Glomerular visceral epithelial cell (primary cell): ENCODE measurements at regions not wholly inside any gene's neighbourhood (a gene's known extent, or its start where the extent isn't known, plus 50 kb on each side); places are given as distances from the start of the nearest gene placed in this dataset.
A peak's percentile ranks its signal among the peaks of the same experiment; 100 is the strongest.

Source experiments
- DNase-seq: peaks from one replicate; pipeline ENCODE4 v3.0.0-alpha.2; 2016; ENCODE audit errors: extremely low spot score

- DNase-seq = no peak
These were observed 469.7 kb downstream of the PRELID2 start for GRCh38 chr5:145365464-145365863.

DNA sequence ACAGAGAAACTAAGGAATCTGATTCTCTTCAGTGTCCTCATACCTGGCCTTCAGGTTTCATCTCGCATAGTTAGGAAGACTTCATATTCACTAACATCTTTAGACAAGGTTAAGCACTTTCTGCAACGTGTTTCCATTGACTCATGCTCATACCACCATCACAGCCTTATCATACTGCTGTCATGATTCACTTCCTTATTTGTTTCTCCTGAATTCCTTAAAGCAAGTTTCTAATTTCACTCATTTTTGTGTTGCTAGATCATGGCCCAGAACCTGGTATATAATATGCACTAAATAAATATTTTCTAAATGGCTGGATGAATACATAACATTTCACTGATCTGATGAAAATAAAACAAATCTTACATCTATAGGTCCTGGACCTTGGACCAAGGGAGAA lies 472.9 kb downstream of the PRELID2 start:
- DNase-seq = peak; percentile 41

DNA sequence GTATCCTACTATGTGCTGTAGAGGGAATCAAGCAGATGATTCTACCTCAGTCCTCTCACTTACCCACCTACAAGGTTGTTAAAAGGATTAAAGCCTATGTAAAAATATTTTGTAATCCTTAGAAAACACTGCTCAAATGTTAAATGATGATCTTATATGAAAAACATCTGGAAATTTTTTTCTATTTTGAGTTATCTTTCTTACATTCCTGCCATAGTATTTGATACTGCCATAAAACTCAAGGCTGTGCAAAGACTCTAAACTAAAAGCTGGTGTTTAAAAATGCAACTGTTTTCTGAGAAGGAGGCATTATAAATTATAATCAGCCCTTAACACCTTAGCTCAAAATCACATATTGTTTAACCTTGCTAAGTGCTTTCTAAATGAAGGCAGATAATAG lies 474.2 kb downstream of the PRELID2 start:
- no peak for DNase-seq

- peak; percentile 88 for DNase-seq
These were observed 484.6 kb downstream of the PRELID2 start for GRCh38 chr5:145350513-145350912.

DNA sequence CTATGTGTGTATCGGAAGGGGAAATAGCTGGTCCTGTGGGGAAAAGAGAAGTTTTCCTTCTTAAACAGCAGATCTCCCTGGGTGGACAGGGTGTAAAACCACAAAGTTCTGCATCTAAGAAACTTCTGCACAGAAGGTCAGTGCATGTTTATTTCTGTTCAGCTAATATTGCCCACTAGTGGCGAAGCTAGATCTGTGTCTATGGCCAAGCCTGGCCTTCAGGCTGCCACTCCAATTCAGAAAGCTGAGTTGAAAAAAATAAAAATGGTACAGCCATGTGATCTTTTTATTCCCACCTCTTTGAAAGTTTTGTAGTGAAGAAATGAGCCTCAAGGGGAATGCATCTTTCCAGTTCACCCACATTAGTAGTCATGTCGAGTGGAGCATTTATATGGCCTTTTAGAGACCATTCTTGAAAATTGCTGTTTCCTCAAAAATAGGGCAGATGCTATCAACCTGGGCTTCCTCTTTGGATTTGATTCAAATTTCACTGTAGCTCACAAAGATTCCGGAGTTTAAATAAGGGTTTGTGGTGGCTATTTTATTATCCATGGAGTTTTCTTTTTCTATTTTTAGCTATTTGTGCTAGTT lies 488.0 kb downstream of the PRELID2 start:
- peak; percentile 50 for DNase-seq

GRCh38 chr5:145345511-145346287 lies 489.4 kb downstream of the PRELID2 start:
- DNase-seq = no peak

- DNase-seq = no peak
These were observed 493.3 kb downstream of the PRELID2 start for GRCh38 chr5:145341842-145342241.

DNA sequence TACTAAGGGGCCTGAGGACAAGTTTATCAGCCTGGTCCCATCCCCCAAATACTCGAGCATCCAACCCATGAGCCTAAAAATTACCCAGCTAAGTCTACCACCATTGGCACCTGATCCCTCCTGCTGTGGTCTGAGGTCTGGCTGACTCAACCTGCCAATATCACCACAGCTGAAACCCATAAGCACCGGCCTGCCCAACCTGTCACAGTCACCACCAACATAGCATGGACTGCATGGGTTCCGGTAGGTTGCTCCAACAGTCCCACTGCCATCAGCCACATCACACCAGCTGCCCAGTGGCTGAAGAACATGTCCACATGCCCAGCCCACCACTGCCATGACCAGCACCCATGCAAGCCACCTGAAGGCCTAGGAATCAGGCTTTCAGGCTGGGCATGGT lies 495.0 kb downstream of the PRELID2 start:
- no peak for DNase-seq

DNA sequence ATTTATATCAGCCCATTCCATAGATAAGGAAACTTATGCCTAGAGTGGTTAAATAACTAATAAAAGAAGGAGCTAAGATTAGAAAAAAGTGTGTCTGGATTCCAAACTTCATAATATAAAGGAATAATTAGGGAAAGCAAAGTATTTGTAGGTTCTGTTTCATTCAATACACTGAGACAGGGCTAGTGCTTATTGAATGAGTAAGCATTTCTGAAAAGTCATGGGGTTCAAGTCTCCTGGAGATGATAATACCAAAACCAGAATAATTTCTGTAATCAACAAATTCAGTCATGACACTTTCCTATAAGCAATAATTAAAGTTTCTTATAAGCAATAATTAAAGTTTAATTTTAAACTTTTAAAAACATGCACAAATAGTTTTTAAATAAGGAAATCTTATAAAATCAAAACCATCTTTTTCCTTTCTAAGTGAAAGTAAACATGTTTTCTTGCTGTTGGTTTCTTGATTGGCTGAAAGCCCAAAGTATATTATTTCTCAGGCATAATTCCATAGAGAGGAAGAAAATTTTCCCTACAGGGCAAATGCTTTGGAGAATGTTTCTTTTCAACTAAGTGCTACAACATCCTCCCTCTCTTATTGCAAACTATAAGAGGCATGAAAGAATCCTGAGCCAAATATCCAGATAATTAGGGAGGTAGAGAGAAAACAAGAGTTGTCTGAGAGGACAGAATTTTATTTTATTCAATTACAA lies 510.2 kb downstream of the PRELID2 start:
- DNase-seq = no peak

GRCh38 chr5:145324101-145324500 lies 511.0 kb downstream of the PRELID2 start:
- no peak for DNase-seq

GRCh38 chr5:145316282-145316681 lies 518.9 kb downstream of the PRELID2 start:
- DNase-seq = no peak

- DNase-seq = no peak
These were observed 527.2 kb downstream of the PRELID2 start for GRCh38 chr5:145307866-145308382.

GRCh38 chr5:145295236-145295835 lies 539.8 kb downstream of the PRELID2 start:
- no peak for DNase-seq

DNA sequence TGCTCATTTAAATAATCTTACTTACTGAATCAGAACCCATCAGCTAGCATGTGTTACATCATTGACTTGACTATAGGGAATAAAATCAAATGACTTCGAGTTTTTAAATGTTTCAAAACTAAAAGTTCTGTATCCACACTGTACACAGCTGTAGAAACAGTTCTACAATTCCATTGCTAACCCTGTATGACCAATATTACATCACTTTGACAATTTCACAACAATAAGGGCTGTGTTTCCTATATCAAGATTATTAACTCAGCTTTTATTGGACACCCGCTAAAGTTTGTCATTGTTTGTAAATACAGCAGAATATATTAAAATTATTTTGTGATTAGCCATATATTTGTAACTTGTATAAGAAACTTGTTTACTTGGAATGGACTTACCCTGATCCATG lies 540.8 kb downstream of the PRELID2 start:
- no peak for DNase-seq

DNA sequence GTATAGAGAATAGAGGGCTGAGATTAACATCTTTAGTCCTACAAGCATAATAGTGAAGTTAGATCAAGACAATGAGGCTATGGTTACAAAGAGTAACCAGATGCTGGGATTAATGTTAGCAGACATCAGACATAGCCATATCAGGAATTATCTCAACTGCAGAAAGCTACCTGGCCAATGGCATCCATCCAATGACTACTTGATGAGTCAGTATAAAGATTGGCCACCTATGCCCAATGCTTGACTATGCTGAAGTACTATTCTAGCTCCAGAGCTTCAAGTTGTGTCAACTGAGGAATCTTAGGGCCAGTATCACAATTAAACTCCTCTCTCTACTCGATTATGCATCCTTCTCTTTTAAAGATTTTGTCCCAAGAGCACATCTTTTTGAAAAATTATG lies 541.4 kb downstream of the PRELID2 start:
- DNase-seq = no peak

GRCh38 chr5:145292278-145292677 lies 542.9 kb downstream of the PRELID2 start:
- no peak for DNase-seq

DNA sequence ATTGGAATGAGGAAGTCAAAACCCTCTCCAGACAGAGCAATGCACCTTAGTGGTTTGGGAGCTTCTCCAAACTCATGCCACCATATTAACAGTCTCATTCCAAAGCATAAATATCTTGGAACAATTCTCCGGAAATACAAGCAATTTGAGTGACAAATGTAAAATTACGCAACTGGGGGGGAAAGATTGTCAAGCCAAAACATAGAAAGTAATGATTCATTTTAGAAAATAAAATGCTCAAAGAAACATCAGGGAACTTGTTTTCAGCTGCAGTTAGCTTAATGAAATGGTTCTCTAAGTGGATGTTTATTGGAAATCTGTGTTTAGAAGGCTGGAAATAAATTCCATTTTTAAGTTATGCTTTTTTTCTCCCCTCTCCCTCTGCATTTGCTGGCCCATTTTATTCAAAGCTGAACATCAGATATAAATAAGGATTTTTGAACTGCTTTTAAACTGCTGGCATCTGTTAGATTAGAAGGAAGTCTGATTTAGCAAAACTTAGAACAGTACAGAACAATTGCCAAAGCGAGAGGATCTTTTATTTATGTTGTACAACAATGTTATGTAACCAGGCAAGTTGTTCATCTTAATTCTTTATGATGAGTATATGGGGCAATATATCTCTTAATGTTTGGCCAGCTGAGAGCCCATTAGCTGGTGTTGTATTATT lies 551.9 kb downstream of the PRELID2 start:
- no peak for DNase-seq

DNA sequence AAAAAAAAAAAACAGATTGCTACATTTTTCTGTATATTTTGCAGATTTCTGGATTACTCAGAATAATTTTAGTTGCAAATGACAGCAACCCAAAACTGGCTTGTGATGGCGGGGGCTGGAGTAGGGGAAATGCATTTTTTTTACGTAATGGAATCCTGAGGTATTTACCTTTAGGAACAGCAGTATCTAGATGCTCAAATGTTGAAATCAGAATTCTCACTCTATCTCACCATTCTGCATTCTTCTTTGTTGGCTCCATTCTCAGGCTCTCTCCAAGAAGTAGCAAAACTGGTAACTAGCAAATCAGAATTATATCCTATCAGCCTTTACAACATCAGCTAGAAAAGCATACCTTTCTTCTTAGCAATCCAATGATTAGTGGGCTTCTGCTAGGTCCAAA lies 554.3 kb downstream of the PRELID2 start:
- no peak for DNase-seq

- no peak for DNase-seq
These were observed 554.9 kb downstream of the PRELID2 start for GRCh38 chr5:145280214-145280613.

GRCh38 chr5:145260670-145261069 lies 574.5 kb downstream of the PRELID2 start:
- DNase-seq = no peak

DNA sequence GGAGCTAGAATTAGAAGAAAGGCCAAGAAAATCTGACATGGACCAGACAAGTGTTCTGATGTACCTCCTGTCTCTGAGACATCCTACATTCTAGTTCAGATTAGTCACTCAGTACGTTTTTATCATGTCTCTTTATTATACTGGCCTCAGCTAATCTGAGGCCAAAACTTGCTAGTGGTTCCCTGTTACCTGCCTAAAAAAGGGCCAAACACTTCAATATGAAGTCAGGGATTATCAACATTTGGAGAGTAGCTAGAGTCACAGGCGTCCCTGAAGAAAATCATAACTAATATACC lies 587.4 kb downstream of the PRELID2 start:
- DNase-seq = no peak
